GM12878 (cell line): ENCODE measurements at regions not wholly inside any gene's neighbourhood (a gene's known extent, or its start where the extent isn't known, plus 50 kb on each side); places are given as distances from the start of the nearest gene placed in this dataset.

Experiments used
- ATAC-seq: fragments of 200-7000 bp; cut with Tn5 transposase; 3 replicates; pipeline ENCODE4 v1.9.1; 2020; ENCODE audit warnings: mild to moderate bottlenecking, moderate library complexity
- BruUV-seq: library from RNA; stranded (reverse); fragments of 400-500 nt; replicated peaks from 2 replicates; lab custom pipeline; 2021; lab: Mats Ljungman, UMichigan
- CTCF ChIA-PET: fragments of 300-600 bp; sonication (Branson Sonifier 250); formaldehyde crosslinking; extraction: SDS; loops from one replicate; lab custom pipeline; 2021; ENCODE audit warnings: inconsistent platforms; lab: Yijun Ruan, JAX
- POLR2A ChIA-PET: fragments of 350-600 bp; formaldehyde crosslinking; extraction: SDS; loops from one replicate; lab custom pipeline; 2021; ENCODE audit warnings: inconsistent platforms; lab: Charles Lee
- RAD21 ChIA-PET: fragments of 300-600 bp; sonication (Branson Sonifier 250); formaldehyde crosslinking; loops from one replicate; lab custom pipeline; 2023; ENCODE audit warnings: antibody characterized with exemption; ENCODE audit not compliant: unreplicated experiment; lab: Charles Lee
- SMC1A ChIA-PET: fragments of 300-600 bp; sonication (Branson Sonifier 250); formaldehyde crosslinking; loops from one replicate; lab custom pipeline; 2023; ENCODE audit not compliant: unreplicated experiment, uncharacterized antibody; lab: Charles Lee
- DNase-seq: peaks from one replicate; pipeline ENCODE4 v3.0.0-alpha.2; 2011; ENCODE audit warnings: low read depth, low spot score
- FAIRE-seq: peaks from 3 replicates; lab custom pipeline; 2011; peaks lifted over from hg19 to GRCh38; lab: Jason Lieb, UNC
- H2AFZ ChIP-seq: 2 replicates; pipeline ENCODE4 v1.6.0; 2011; ENCODE audit warnings: low read depth, low read length, control low read depth; ENCODE audit not compliant: control insufficient read depth
- H3K27ac ChIP-seq: 2 replicates; pipeline ENCODE4 v1.5.1; 2011; ENCODE audit warnings: control low read depth; ENCODE audit not compliant: control insufficient read depth, insufficient read depth
- H3K27me3 ChIP-seq, 2 experiments: replicated peaks in 1 of 2; 2 replicates each; pipeline versions ENCODE4 v1.6.0 to v1.6.1; 2011; ENCODE audit warnings: low read length in 1 of 2; ENCODE audit not compliant: control insufficient read depth in 2 of 2, insufficient read depth in 2 of 2
- H3K36me3 ChIP-seq, 2 experiments: 2 replicates each; pipeline ENCODE4 v1.5.1; 2011; ENCODE audit warnings: low read length in 1 of 2; ENCODE audit not compliant: control insufficient read depth in 2 of 2, insufficient read depth in 2 of 2
- H3K4me1 ChIP-seq: 2 replicates; pipeline ENCODE4 v1.6.1; 2011; ENCODE audit warnings: mild to moderate bottlenecking, low read length, moderate library complexity, mixed read lengths; ENCODE audit not compliant: control insufficient read depth, insufficient read depth
- H3K4me2 ChIP-seq: 2 replicates; pipeline ENCODE4 v1.6.0; 2011; ENCODE audit warnings: control low read depth; ENCODE audit not compliant: control insufficient read depth, insufficient read depth
- H3K4me3 ChIP-seq: fragments of 200-600 bp; sonication (generic); 2 replicates; pipeline ENCODE4 v1.5.1; 2016
- H3K79me2 ChIP-seq: 2 replicates; pipeline ENCODE4 v1.6.0; 2011; ENCODE audit warnings: low read length; ENCODE audit not compliant: control insufficient read depth, insufficient read depth
- H3K9ac ChIP-seq: 2 replicates; pipeline ENCODE4 v1.8.0; 2011; ENCODE audit warnings: low read length, control low read depth, mixed read lengths; ENCODE audit not compliant: control insufficient read depth, insufficient read depth
- H3K9me3 ChIP-seq: replicated peaks from 3 replicates; pipeline ENCODE4 v1.5.1; 2011; ENCODE audit warnings: mild to moderate bottlenecking, low read length; ENCODE audit not compliant: control insufficient read depth, insufficient read depth
- H4K20me1 ChIP-seq: 2 replicates; pipeline ENCODE4 v1.6.0; 2011; ENCODE audit not compliant: control insufficient read depth, insufficient read depth
- CHD1 ChIP-seq: IDR thresholded peaks from 2 replicates; pipeline ENCODE4 v1.6.1; 2012; ENCODE audit warnings: low read depth, low read length, improper control_type of control experiment
- CTCF ChIP-seq, 3 experiments: IDR thresholded peaks in 2 of 3; conservative IDR thresholded peaks in 1 of 3; 2 replicates each; pipeline ENCODE4 v1.5.1; 2011; ENCODE audit warnings: low read depth in 3 of 3, low read length in 3 of 3, mild to moderate bottlenecking in 3 of 3, control low read depth in 2 of 3, moderate library complexity in 2 of 3, inconsistent platforms in 1 of 3, mixed read lengths in 1 of 3; ENCODE audit not compliant: control insufficient read depth in 2 of 3, insufficient read depth in 1 of 3; ENCODE audit errors: extremely low read depth in 1 of 3
- LARP7 ChIP-seq: fragments of 450-650 bp; IDR thresholded peaks from 2 replicates; pipeline ENCODE4 v1.6.1; 2017; ENCODE audit warnings: mild to moderate bottlenecking
- POLR2AphosphoS5 ChIP-seq: IDR thresholded peaks from 2 replicates; pipeline ENCODE4 v1.6.1; 2011; ENCODE audit warnings: mild to moderate bottlenecking, low read length, inconsistent platforms
- SMAD5 ChIP-seq: IDR thresholded peaks from 2 replicates; pipeline ENCODE4 v1.6.1; 2016; ENCODE audit warnings: antibody characterized with exemption, low read depth
- TCF12 ChIP-seq: IDR thresholded peaks from 2 replicates; pipeline ENCODE4 v1.6.1; 2011; ENCODE audit warnings: low read depth, mild to moderate bottlenecking, low read length
- WGBS: methylation state at CpG from one replicate; pipeline ENCODE4 v1.1.6; 2016; ENCODE audit warnings: low lambda C conversion rate; ENCODE audit not compliant: insufficient replicate concordance, insufficient coverage; ENCODE audit errors: missing lambda C conversion rate; 5-methylcytosine and 5-hydroxymethylcytosine counted together
- in situ Hi-C: fragments of 300-500 bp; cut with MboI; formaldehyde crosslinking; loops from 9 replicates; pipeline ENCODE4 v1.14.3; 2018; ENCODE audit warnings: mixed read lengths
- intact Hi-C: fragments of 100-400 bp; cut with micrococcal nuclease; formaldehyde crosslinking; loops from one replicate; pipeline ENCODE4 v1.14.2; 2022; ENCODE audit not compliant: unreplicated experiment

GRCh38 chr22:25447067-25447685 is 117.3 kb upstream of the GRK3 start:
- no peak for ATAC-seq
- Histone ChIP-seq H3K9me3 (no peaks in the 10 kb centered on the region), H3K9ac (peak overlapping the region; percentile 93), H3K79me2 (peaks cover 48% of the 10 kb centered on the region), H3K4me2 (peak overlapping the region; percentile 72), H3K27ac (peak overlapping the region; percentile 34), H2AFZ (peak overlapping the region; percentile 63), H3K36me3 (no peaks in the 10 kb centered on the region), H3K27me3 (no peaks in the 10 kb centered on the region), H3K4me1 (no peaks in the 10 kb centered on the region; the same call in 1 of the 2 replicates), H4K20me1 (peaks cover 2% of the 10 kb centered on the region; the same call in 1 of the 2 replicates), H3K4me3 (peak overlapping the region; percentile 83)
- CTCF ChIA-PET: interaction anchor here (0.6 to 2.7 kb wide), 30 partner anchors 9 to 332 kb away, joined by 3 to 19 read pairs (median 4); no protein-coding TSS in a partner anchor
- 0 out of 2 replicates have a peak, but pooled peaks have one; percentile 2 for TF ChIP-seq SMAD5
- TF ChIP-seq POLR2AphosphoS5: no peak
- TF ChIP-seq CHD1: no peak
- TF ChIP-seq TCF12: no peak
- no peak for TF ChIP-seq LARP7
- no peak for TF ChIP-seq CTCF (IDR thresholded peaks at IDR 0.05 in 2 of 3, conservative IDR thresholded peaks at IDR 0.05 in 1 of 3; ENCODE audit: control insufficient read depth in 2 of 3, extremely low read depth in 1 of 3, insufficient read depth in 1 of 3, low read depth in 3 of 3, low read length in 3 of 3)
- SMC1A ChIA-PET: interaction anchor here (0.9 to 1.9 kb wide), 10 partner anchors 43 to 331 kb away, joined by 3 to 9 read pairs (median 4); no protein-coding TSS in a partner anchor
- TSS peak; percentile 62 for BruUV-seq
- in situ Hi-C loops: loop anchor here (5.0 kb wide), 1 partner anchor 85 kb away; no protein-coding TSS in a partner anchor
- RAD21 ChIA-PET: interaction anchor here (0.6 to 1.9 kb wide), 11 partner anchors 26 to 883 kb away, joined by 3 to 9 read pairs (median 5); no protein-coding TSS in a partner anchor
- intact Hi-C loops: loop anchor here (2.0 to 5.0 kb wide), 3 partner anchors 45 to 210 kb away; no protein-coding TSS in a partner anchor
- 11% methylated on average over 4 of the region's 4 CpGs for WGBS
- no peak for FAIRE-seq
- POLR2A ChIA-PET: interaction anchor here (0.5 kb wide), 1 partner anchor 363 kb away, joined by 7 read pairs; no protein-coding TSS in a partner anchor
- no peak for DNase-seq
